GM23248 (cell line): ENCODE measurements at regions not wholly inside any gene's neighbourhood (a gene's known extent, or its start where the extent isn't known, plus 50 kb on each side); places are given as distances from the start of the nearest gene placed in this dataset.

Source experiments
- DNase-seq: peaks from one replicate; pipeline ENCODE4 v3.0.0-alpha.2; 2015
- H2AFZ ChIP-seq: fragments of 200-600 bp; sonication (generic); 2 replicates; pipeline ENCODE4 v1.6.1; 2016; ENCODE audit warnings: antibody characterized with exemption
- H3F3A ChIP-seq: fragments of 200-600 bp; sonication (generic); 2 replicates; pipeline ENCODE4 v1.6.1; 2016; ENCODE audit warnings: mild to moderate bottlenecking, antibody characterized with exemption, mixed run types; ENCODE audit not compliant: insufficient read depth
- H3K27ac ChIP-seq: fragments of 200-600 bp; sonication (generic); 2 replicates; pipeline ENCODE4 v1.5.1; 2016; ENCODE audit warnings: mild to moderate bottlenecking
- H3K27me3 ChIP-seq: fragments of 200-600 bp; sonication (generic); replicated peaks from 2 replicates; pipeline ENCODE4 v1.6.1; 2016; ENCODE audit warnings: mild to moderate bottlenecking; ENCODE audit not compliant: insufficient read depth
- H3K36me3 ChIP-seq: fragments of 200-600 bp; sonication (generic); 2 replicates; pipeline ENCODE4 v1.6.1; 2016; ENCODE audit warnings: low read depth, mild to moderate bottlenecking
- H3K4me1 ChIP-seq: fragments of 200-600 bp; sonication (generic); 2 replicates; pipeline ENCODE4 v1.6.1; 2016; ENCODE audit warnings: mild to moderate bottlenecking; ENCODE audit not compliant: insufficient read depth
- H3K4me2 ChIP-seq: fragments of 200-600 bp; sonication (generic); one replicate; pipeline ENCODE4 v1.6.1; 2016; ENCODE audit warnings: mild to moderate bottlenecking; ENCODE audit not compliant: unreplicated experiment
- H3K4me3 ChIP-seq: fragments of 200-600 bp; sonication (generic); 2 replicates; pipeline ENCODE4 v1.5.1; 2016; ENCODE audit warnings: mild to moderate bottlenecking
- H3K79me2 ChIP-seq: fragments of 200-600 bp; sonication (generic); 2 replicates; pipeline ENCODE4 v1.6.1; 2016; ENCODE audit warnings: mild to moderate bottlenecking; ENCODE audit not compliant: insufficient read depth
- H3K9ac ChIP-seq: fragments of 200-600 bp; sonication (generic); 2 replicates; pipeline ENCODE4 v1.6.1; 2016; ENCODE audit warnings: mild to moderate bottlenecking
- H3K9me2 ChIP-seq: fragments of 200-600 bp; sonication (generic); 2 replicates; pipeline ENCODE4 v1.6.1; 2016; ENCODE audit warnings: mixed run types, mild to moderate bottlenecking, moderate library complexity; ENCODE audit not compliant: insufficient read depth
- H3K9me3 ChIP-seq: fragments of 200-600 bp; sonication (generic); one replicate; pipeline ENCODE4 v1.6.1; 2017; ENCODE audit warnings: low read depth
- H4K20me1 ChIP-seq: fragments of 200-600 bp; sonication (generic); 2 replicates; pipeline ENCODE4 v1.6.0; 2016; ENCODE audit not compliant: insufficient read depth
- EZH2 ChIP-seq: fragments of 200-600 bp; sonication (generic); IDR thresholded peaks from 2 replicates; pipeline ENCODE4 v1.6.1; 2018; ENCODE audit warnings: antibody characterized with exemption, mild to moderate bottlenecking; ENCODE audit not compliant: insufficient read depth, poor library complexity, severe bottlenecking
- EZH2phosphoT487 ChIP-seq: fragments of 200-600 bp; sonication (generic); IDR thresholded peaks from 2 replicates; pipeline ENCODE4 v1.6.1; 2018; ENCODE audit warnings: antibody characterized with exemption, moderate library complexity, mild to moderate bottlenecking, low read depth; ENCODE audit not compliant: insufficient read depth
- WGBS, 2 experiments: methylation state at CpG; one replicate each; pipeline ENCODE4 v1.1.6; 2015 to 2017; ENCODE audit warnings: low lambda C conversion rate in 2 of 2, low coverage in 1 of 2; ENCODE audit errors: missing lambda C conversion rate in 2 of 2; 5-methylcytosine and 5-hydroxymethylcytosine counted together
- in situ Hi-C: fragments of 300-500 bp; cut with MboI; formaldehyde crosslinking; loops from 2 replicates; pipeline ENCODE4 v1.15.0; 2020

DNA sequence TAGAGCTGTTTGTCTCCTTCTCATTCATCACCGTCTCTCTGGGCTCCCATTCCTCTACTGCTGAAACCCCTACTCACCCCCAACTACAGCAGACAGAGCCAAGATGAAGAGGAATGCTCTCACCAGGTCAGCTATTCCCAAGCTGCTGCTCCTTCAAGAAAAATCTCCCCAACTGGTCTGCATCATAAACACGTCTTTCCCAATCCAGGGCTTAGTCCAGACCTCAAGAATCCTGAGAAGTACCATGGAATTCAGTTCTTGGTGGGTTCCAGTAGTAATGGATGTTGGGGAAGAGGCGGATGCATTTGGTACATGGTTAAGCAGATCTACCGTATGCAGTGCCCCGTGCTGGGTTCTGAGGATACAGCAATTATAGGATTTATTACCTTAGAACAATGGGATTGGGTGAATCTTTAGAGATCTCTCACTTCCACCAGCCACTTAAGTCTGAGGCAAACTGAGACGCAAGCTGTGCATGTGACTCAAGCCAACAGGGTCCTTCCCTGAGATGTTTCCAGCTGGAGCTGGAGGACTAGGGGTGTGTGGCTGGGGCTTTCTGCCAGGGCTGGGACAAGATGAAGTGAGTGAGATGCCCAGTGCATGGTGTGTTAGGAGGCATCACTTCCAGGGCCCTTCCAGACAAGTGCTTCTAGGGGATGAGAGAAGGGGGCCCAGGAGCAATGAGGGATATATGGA is 232.7 kb upstream of the CDH5 start:
- WGBS, 2 experiments = 94% methylated on average over 6 of the region's 6 CpGs
- DNase-seq = no peak

DNA sequence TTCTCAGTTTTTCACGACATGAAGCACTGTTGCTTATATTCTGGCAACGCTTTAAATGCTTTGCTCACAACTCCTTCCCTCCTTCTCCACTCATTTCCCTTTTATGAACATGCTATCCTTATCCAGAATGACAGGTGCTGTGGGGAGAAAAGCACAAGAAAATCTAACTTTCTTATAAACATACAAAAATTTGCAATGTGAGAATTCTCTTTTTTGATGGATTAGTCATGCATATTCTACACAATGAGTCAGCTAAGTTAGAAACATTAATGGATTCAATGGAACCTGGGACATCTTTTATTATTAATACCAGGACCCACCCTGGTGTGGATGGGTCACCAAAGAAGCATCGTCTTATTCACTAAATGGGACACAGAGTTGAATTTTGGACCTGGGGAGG is 234.6 kb upstream of the CDH5 start:
- H2AFZ ChIP-seq = no peak overlapping the region
- H3K36me3 ChIP-seq = no peaks in the 10 kb centered on the region
- no peaks in the 10 kb centered on the region for H3K9me2 ChIP-seq
- H3K9me3 ChIP-seq = no peaks in the 10 kb centered on the region
- H4K20me1 ChIP-seq = no peaks in the 10 kb centered on the region
- peak overlapping the region; percentile 45 for H3K4me2 ChIP-seq
- H3K27me3 ChIP-seq = no peaks in the 10 kb centered on the region
- 77 to 79% methylated on average over 3 of the region's 3 CpGs for WGBS, 2 experiments
- peaks cover 22% of the 10 kb centered on the region for H3F3A ChIP-seq
- no peaks in the 10 kb centered on the region for H3K79me2 ChIP-seq
- H3K9ac ChIP-seq = no peak overlapping the region
- H3K4me1 ChIP-seq = peaks cover 38% of the 10 kb centered on the region
- in situ Hi-C loops = no loop called here
- no peak overlapping the region for H3K4me3 ChIP-seq
- no peak for TF ChIP-seq EZH2phosphoT487
- no peak for TF ChIP-seq EZH2
- DNase-seq = peak; percentile 63
- no peak overlapping the region for H3K27ac ChIP-seq

More for the DNA sequence above, 232.7 kb upstream of the CDH5 start:
- no peaks in the 10 kb centered on the region for H3K36me3 ChIP-seq
- H2AFZ ChIP-seq = no peak overlapping the region
- no peak overlapping the region for H3K4me2 ChIP-seq
- H3K9me2 ChIP-seq = no peaks in the 10 kb centered on the region
- H4K20me1 ChIP-seq = no peaks in the 10 kb centered on the region
- H3K4me1 ChIP-seq = peaks cover 29% of the 10 kb centered on the region
- H3K4me3 ChIP-seq = no peak overlapping the region
- H3K9ac ChIP-seq = no peak overlapping the region
- no peak overlapping the region for H3K27ac ChIP-seq
- no peaks in the 10 kb centered on the region for H3K27me3 ChIP-seq
- in situ Hi-C loops = no loop called here
- no peak for TF ChIP-seq EZH2
- TF ChIP-seq EZH2phosphoT487 = no peak
- peaks cover 22% of the 10 kb centered on the region for H3F3A ChIP-seq
- no peaks in the 10 kb centered on the region for H3K9me3 ChIP-seq
- H3K79me2 ChIP-seq = no peaks in the 10 kb centered on the region

DNA sequence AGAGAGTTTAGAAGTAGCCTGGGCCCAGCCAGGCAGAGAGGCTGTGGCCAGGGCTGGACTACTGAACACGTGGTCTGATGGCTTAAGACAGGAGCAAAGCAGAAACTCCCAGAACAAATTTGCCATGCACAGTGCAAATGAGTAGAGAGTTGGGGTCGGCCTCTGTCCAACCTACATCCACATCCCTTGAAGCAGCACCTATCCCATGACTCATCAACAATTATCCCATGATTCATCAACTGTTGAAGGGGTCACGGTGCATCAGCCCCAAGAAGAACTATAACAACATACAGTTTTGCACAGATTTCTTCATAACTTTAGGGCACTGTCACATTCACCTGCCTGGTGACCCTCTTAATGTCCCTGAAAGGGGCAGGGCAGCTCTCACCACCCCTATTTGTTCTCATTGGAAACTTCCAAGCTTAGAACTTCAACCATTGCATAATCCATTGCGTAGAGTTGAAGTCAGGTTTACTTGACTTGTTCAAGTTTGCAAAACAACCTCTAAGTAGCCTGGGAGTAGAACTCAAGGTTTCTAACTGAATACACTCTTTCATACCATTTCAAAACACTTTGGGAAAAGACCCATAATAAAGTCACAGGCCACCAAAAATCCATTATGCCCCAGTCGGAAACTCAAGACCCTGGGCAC is 235.2 kb upstream of the CDH5 start:
- peak; percentile 61 for DNase-seq
- Histone ChIP-seq H3K9me3 (no peaks in the 10 kb centered on the region), H3K79me2 (no peaks in the 10 kb centered on the region), H3K4me2 (peak overlapping the region; percentile 45), H3F3A (peaks cover 22% of the 10 kb centered on the region), H3K36me3 (no peaks in the 10 kb centered on the region), H3K27me3 (no peaks in the 10 kb centered on the region), H3K9ac (no peak overlapping the region), H3K4me3 (no peak overlapping the region), H3K4me1 (peaks cover 38% of the 10 kb centered on the region), H3K27ac (no peak overlapping the region; the same call in 1 of the 2 replicates), H2AFZ (no peak overlapping the region), H3K9me2 (no peaks in the 10 kb centered on the region), H4K20me1 (no peaks in the 10 kb centered on the region)
- TF ChIP-seq EZH2 = no peak
- no peak for TF ChIP-seq EZH2phosphoT487
- WGBS, 2 experiments = 66 to 68% methylated on average over 5 of the region's 5 CpGs
- in situ Hi-C loops = no loop called here

DNA sequence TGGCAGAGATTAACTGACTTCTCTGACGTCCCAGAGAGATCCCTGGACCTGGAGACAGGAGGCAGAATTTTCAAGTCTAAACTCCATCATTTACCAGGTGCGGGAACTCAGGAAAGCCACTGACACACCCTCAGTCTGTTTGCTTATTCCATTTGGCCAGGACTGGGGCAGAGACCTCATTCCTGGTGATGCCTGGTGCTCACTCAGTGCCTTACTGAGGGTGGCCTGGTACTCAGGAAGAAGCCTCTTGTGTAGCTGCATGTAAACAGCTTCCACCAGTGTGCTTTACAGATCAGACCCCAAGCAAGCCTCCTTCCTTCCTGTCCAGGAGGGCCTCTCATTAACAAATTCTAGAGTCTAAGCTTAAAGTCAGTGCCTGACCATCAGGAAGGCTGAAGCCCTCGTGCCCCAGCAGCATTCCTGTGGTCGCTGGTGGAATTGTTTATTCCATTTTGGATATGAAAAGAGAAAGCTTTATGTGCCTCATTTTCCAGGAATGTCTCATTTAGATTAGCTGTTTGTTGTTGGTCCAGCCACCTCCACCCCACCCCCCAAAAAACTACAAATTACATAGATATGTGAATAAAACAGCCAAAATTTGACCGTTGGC is 236.1 kb upstream of the CDH5 start:
- Histone ChIP-seq H2AFZ (peak overlapping the region; percentile 27; the same call in 1 of the 2 replicates), H3K4me1 (peaks cover 38% of the 10 kb centered on the region), H3K4me2 (peak overlapping the region; percentile 45), H3K36me3 (no peaks in the 10 kb centered on the region), H3K27me3 (no peaks in the 10 kb centered on the region), H3K9me3 (no peaks in the 10 kb centered on the region), H3K79me2 (no peaks in the 10 kb centered on the region), H4K20me1 (no peaks in the 10 kb centered on the region), H3K4me3 (no peak overlapping the region), H3K27ac (peak overlapping the region; percentile 53), H3K9ac (no peak overlapping the region), H3K9me2 (no peaks in the 10 kb centered on the region), H3F3A (peaks cover 22% of the 10 kb centered on the region)
- DNase-seq = peak; percentile 75
- 60 to 64% methylated on average over 5 of the region's 5 CpGs for WGBS, 2 experiments
- in situ Hi-C loops = no loop called here
- TF ChIP-seq EZH2 = no peak
- TF ChIP-seq EZH2phosphoT487 = no peak
